Panc1 (cell line): ENCODE measurements at regions not wholly inside any gene's neighbourhood (a gene's known extent, or its start where the extent isn't known, plus 50 kb on each side); places are given as distances from the start of the nearest gene placed in this dataset.

Experiments
- ATAC-seq: fragments of 200-7000 bp; cut with Tn5 transposase; 2 replicates; pipeline ENCODE4 v1.9.1; 2020; ENCODE audit warnings: mild to moderate bottlenecking, moderate library complexity
- BruUV-seq: library from RNA; stranded (reverse); fragments of 400-500 nt; replicated peaks from 2 replicates; lab custom pipeline; 2021; lab: Mats Ljungman, UMichigan
- CTCF ChIA-PET: fragments of 300-600 bp; sonication (Branson Sonifier 250); formaldehyde crosslinking; loops from one replicate; lab custom pipeline; 2022; ENCODE audit warnings: antibody characterized with exemption; lab: Charles Lee
- POLR2A ChIA-PET: fragments of 300-600 bp; sonication (Branson Sonifier 250); formaldehyde crosslinking; loops from one replicate; lab custom pipeline; 2022; ENCODE audit warnings: antibody characterized with exemption; lab: Charles Lee
- DNase-seq: peaks from one replicate; pipeline ENCODE4 v3.0.0-alpha.2; 2010; ENCODE audit warnings: low read depth, low spot score
- H3K27ac ChIP-seq: 2 replicates; pipeline ENCODE4 v1.5.1; 2011; ENCODE audit warnings: mild to moderate bottlenecking, low read length, inconsistent platforms
- H3K27me3 ChIP-seq: fragments of 200-500 bp; sonication (Bioruptor generic); 2 replicates; pipeline ENCODE4 v1.6.0; 2014; ENCODE audit warnings: low read length, inconsistent platforms; ENCODE audit not compliant: control insufficient read depth, insufficient read depth
- H3K36me3 ChIP-seq: fragments of 200-500 bp; sonication (Bioruptor generic); 2 replicates; pipeline ENCODE4 v1.5.1; 2014; ENCODE audit warnings: inconsistent platforms, mild to moderate bottlenecking, low read length, moderate library complexity; ENCODE audit not compliant: control insufficient read depth, insufficient read depth
- H3K4me1 ChIP-seq: 2 replicates; pipeline ENCODE4 v1.5.1; 2011; ENCODE audit warnings: inconsistent platforms, mild to moderate bottlenecking, low read length, moderate library complexity; ENCODE audit not compliant: control insufficient read depth, insufficient read depth
- H3K4me3 ChIP-seq, 2 experiments: 2 replicates each; pipeline ENCODE4 v1.5.1; 2011 to 2012; ENCODE audit warnings: low read depth in 2 of 2, low read length in 2 of 2, mild to moderate bottlenecking in 2 of 2, inconsistent platforms in 1 of 2, moderate library complexity in 1 of 2
- H3K9me3 ChIP-seq: fragments of 200-500 bp; sonication (Bioruptor generic); 2 replicates; pipeline ENCODE4 v1.5.1; 2014; ENCODE audit warnings: low read depth, mild to moderate bottlenecking, inconsistent platforms, low read length, moderate library complexity; ENCODE audit not compliant: control insufficient read depth, insufficient read depth
- POLR2AphosphoS5 ChIP-seq: IDR thresholded peaks from 2 replicates; pipeline ENCODE4 v1.6.1; 2012; ENCODE audit warnings: mild to moderate bottlenecking, low read depth, low read length, moderate library complexity
- SIN3A ChIP-seq: IDR thresholded peaks from 2 replicates; pipeline ENCODE4 v1.6.1; 2012; ENCODE audit warnings: low read depth, mild to moderate bottlenecking, low read length, moderate library complexity, borderline replicate concordance; ENCODE audit not compliant: insufficient read depth
- TCF7L2 ChIP-seq: IDR thresholded peaks from 2 replicates; pipeline ENCODE4 v1.6.1; 2011; ENCODE audit warnings: mild to moderate bottlenecking, low read depth, low read length, inconsistent platforms
- in situ Hi-C: cut with HindIII; loops from 2 replicates; pipeline ENCODE4 v1.10.0; 2016; ENCODE audit warnings: low sequenced_read_pairs, low pct_unique_long_range_greater_than_20kb
- intact Hi-C: fragments of 100-400 bp; cut with micrococcal nuclease; formaldehyde crosslinking; loops from one replicate; pipeline ENCODE4 v1.10.0; 2022; ENCODE audit not compliant: unreplicated experiment
- TF ChIP-seq, protein P1 (sequence below): fragments of 450-650 bp; IDR thresholded peaks from 2 replicates; pipeline ENCODE4 v1.5.1; 2017; ENCODE audit warnings: mild to moderate bottlenecking
- TF ChIP-seq, protein P2 (sequence below), 2 experiments: IDR thresholded peaks; 2 replicates each; pipeline ENCODE4 v1.6.1; 2011 to 2012; ENCODE audit warnings: low read depth in 2 of 2, control low read depth in 1 of 2, low read length in 1 of 2, mild to moderate bottlenecking in 1 of 2, moderate library complexity in 1 of 2; ENCODE audit not compliant: insufficient read depth in 1 of 2

DNA sequence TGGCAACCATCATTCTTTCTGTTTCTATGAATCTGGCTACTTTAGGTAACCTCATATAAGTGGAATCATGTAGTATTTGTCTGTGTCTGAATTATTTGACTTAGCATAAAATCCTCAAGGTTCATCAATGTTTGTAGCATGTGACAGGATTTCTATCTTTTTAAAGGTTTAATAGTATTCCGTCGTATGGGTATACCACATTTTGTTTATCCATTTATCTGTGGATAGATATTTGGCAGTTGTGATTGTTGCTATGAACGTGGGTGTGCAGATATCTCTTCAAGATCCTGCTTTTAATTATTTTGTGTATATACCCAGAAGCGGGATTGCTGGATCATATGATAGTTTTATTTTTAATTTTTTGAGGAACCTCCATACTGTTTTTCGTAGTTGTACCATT is 421.7 kb downstream of the PCNX1 start:
- TF ChIP-seq SIN3A (no peak), TCF7L2 (no peak), POLR2AphosphoS5 (no peak)
- TF ChIP-seq, protein P1, sequence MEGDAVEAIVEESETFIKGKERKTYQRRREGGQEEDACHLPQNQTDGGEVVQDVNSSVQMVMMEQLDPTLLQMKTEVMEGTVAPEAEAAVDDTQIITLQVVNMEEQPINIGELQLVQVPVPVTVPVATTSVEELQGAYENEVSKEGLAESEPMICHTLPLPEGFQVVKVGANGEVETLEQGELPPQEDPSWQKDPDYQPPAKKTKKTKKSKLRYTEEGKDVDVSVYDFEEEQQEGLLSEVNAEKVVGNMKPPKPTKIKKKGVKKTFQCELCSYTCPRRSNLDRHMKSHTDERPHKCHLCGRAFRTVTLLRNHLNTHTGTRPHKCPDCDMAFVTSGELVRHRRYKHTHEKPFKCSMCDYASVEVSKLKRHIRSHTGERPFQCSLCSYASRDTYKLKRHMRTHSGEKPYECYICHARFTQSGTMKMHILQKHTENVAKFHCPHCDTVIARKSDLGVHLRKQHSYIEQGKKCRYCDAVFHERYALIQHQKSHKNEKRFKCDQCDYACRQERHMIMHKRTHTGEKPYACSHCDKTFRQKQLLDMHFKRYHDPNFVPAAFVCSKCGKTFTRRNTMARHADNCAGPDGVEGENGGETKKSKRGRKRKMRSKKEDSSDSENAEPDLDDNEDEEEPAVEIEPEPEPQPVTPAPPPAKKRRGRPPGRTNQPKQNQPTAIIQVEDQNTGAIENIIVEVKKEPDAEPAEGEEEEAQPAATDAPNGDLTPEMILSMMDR: no peak
- TF ChIP-seq, protein P2, sequence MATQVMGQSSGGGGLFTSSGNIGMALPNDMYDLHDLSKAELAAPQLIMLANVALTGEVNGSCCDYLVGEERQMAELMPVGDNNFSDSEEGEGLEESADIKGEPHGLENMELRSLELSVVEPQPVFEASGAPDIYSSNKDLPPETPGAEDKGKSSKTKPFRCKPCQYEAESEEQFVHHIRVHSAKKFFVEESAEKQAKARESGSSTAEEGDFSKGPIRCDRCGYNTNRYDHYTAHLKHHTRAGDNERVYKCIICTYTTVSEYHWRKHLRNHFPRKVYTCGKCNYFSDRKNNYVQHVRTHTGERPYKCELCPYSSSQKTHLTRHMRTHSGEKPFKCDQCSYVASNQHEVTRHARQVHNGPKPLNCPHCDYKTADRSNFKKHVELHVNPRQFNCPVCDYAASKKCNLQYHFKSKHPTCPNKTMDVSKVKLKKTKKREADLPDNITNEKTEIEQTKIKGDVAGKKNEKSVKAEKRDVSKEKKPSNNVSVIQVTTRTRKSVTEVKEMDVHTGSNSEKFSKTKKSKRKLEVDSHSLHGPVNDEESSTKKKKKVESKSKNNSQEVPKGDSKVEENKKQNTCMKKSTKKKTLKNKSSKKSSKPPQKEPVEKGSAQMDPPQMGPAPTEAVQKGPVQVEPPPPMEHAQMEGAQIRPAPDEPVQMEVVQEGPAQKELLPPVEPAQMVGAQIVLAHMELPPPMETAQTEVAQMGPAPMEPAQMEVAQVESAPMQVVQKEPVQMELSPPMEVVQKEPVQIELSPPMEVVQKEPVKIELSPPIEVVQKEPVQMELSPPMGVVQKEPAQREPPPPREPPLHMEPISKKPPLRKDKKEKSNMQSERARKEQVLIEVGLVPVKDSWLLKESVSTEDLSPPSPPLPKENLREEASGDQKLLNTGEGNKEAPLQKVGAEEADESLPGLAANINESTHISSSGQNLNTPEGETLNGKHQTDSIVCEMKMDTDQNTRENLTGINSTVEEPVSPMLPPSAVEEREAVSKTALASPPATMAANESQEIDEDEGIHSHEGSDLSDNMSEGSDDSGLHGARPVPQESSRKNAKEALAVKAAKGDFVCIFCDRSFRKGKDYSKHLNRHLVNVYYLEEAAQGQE (IDR thresholded peaks at IDR 0.05; ENCODE audit: insufficient read depth in 1 of 2, low read depth in 2 of 2, low read length in 1 of 2): no peak
- Histone ChIP-seq H3K4me3 (no peak overlapping the region), H3K27ac (no peak overlapping the region), H3K9me3 (no peaks in the 10 kb centered on the region), H3K36me3 (no peaks in the 10 kb centered on the region), H3K4me1 (peaks cover 12% of the 10 kb centered on the region), H3K27me3 (no peaks in the 10 kb centered on the region)
- intact Hi-C loops (loop anchor here (10.0 kb wide), 2 partner anchors 76 to 426 kb away; no protein-coding TSS in a partner anchor), in situ Hi-C loops (no loop called here)
- POLR2A ChIA-PET: no interaction called here
- no TSS peak for BruUV-seq
- no peak for ATAC-seq
- no peak for DNase-seq
- CTCF ChIA-PET: no interaction called here

DNA sequence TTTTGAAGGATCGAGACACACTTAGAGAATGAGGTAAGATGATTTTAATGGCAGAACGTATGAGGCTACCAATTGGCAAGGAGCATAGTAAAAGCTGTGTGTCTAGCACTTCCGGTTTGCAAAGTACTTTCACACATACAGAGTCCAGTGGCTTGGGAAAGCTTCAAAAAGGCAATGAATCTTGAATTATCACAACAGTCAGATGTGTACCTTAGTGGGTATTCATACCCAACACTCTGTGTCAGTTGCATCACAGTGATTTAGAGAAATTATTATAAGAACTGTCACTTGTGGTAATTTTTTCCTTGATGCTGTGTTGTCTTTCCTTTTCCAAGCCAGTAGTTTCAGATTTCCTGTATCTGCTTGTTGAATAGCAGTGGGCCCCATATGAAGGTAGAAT is 424.1 kb downstream of the PCNX1 start:
- no TSS peak for BruUV-seq

More for the DNA sequence above, 424.1 kb downstream of the PCNX1 start:
- H3K9me3 ChIP-seq: no peaks in the 10 kb centered on the region
- no peak for DNase-seq
- ChIA-PET CTCF (no interaction called here), POLR2A (no interaction called here)
- H3K36me3 ChIP-seq: no peaks in the 10 kb centered on the region
- TF ChIP-seq, protein P1: no peak
- TF ChIP-seq, protein P2 (IDR thresholded peaks at IDR 0.05; ENCODE audit: insufficient read depth in 1 of 2, low read depth in 2 of 2, low read length in 1 of 2): no peak
- TF ChIP-seq TCF7L2 (no peak), POLR2AphosphoS5 (no peak), SIN3A (no peak)
- H3K27ac ChIP-seq: no peak overlapping the region
- no peak for ATAC-seq
- H3K4me1 ChIP-seq: no peaks in the 10 kb centered on the region
- H3K27me3 ChIP-seq: no peaks in the 10 kb centered on the region
- no peak overlapping the region for H3K4me3 ChIP-seq
- intact Hi-C loops (no loop called here), in situ Hi-C loops (no loop called here)
